Panc1 (cell line): ENCODE measurements at regions not wholly inside any gene's neighbourhood (a gene's known extent, or its start where the extent isn't known, plus 50 kb on each side); places are given as distances from the start of the nearest gene placed in this dataset.

Source experiments
- ATAC-seq: fragments of 200-7000 bp; cut with Tn5 transposase; 2 replicates; pipeline ENCODE4 v1.9.1; 2020; ENCODE audit warnings: mild to moderate bottlenecking, moderate library complexity
- BruUV-seq: library from RNA; stranded (reverse); fragments of 400-500 nt; replicated peaks from 2 replicates; lab custom pipeline; 2021; lab: Mats Ljungman, UMichigan
- CTCF ChIA-PET: fragments of 300-600 bp; sonication (Branson Sonifier 250); formaldehyde crosslinking; loops from one replicate; lab custom pipeline; 2022; ENCODE audit warnings: antibody characterized with exemption; lab: Charles Lee
- POLR2A ChIA-PET: fragments of 300-600 bp; sonication (Branson Sonifier 250); formaldehyde crosslinking; loops from one replicate; lab custom pipeline; 2022; ENCODE audit warnings: antibody characterized with exemption; lab: Charles Lee
- DNase-seq: peaks from one replicate; pipeline ENCODE4 v3.0.0-alpha.2; 2010; ENCODE audit warnings: low read depth, low spot score
- H3K27ac ChIP-seq: 2 replicates; pipeline ENCODE4 v1.5.1; 2011; ENCODE audit warnings: mild to moderate bottlenecking, low read length, inconsistent platforms
- H3K27me3 ChIP-seq: fragments of 200-500 bp; sonication (Bioruptor generic); 2 replicates; pipeline ENCODE4 v1.6.0; 2014; ENCODE audit warnings: low read length, inconsistent platforms; ENCODE audit not compliant: control insufficient read depth, insufficient read depth
- H3K36me3 ChIP-seq: fragments of 200-500 bp; sonication (Bioruptor generic); 2 replicates; pipeline ENCODE4 v1.5.1; 2014; ENCODE audit warnings: inconsistent platforms, mild to moderate bottlenecking, low read length, moderate library complexity; ENCODE audit not compliant: control insufficient read depth, insufficient read depth
- H3K4me1 ChIP-seq: 2 replicates; pipeline ENCODE4 v1.5.1; 2011; ENCODE audit warnings: inconsistent platforms, mild to moderate bottlenecking, low read length, moderate library complexity; ENCODE audit not compliant: control insufficient read depth, insufficient read depth
- H3K4me3 ChIP-seq, 2 experiments: 2 replicates each; pipeline ENCODE4 v1.5.1; 2011 to 2012; ENCODE audit warnings: low read depth in 2 of 2, low read length in 2 of 2, mild to moderate bottlenecking in 2 of 2, inconsistent platforms in 1 of 2, moderate library complexity in 1 of 2
- H3K9me3 ChIP-seq: fragments of 200-500 bp; sonication (Bioruptor generic); 2 replicates; pipeline ENCODE4 v1.5.1; 2014; ENCODE audit warnings: low read depth, mild to moderate bottlenecking, inconsistent platforms, low read length, moderate library complexity; ENCODE audit not compliant: control insufficient read depth, insufficient read depth
- CTCF ChIP-seq: fragments of 450-650 bp; IDR thresholded peaks from 2 replicates; pipeline ENCODE4 v1.5.1; 2017; ENCODE audit warnings: mild to moderate bottlenecking
- POLR2AphosphoS5 ChIP-seq: IDR thresholded peaks from 2 replicates; pipeline ENCODE4 v1.6.1; 2012; ENCODE audit warnings: mild to moderate bottlenecking, low read depth, low read length, moderate library complexity
- REST ChIP-seq, 2 experiments: IDR thresholded peaks; 2 replicates each; pipeline ENCODE4 v1.6.1; 2011 to 2012; ENCODE audit warnings: low read depth in 2 of 2, control low read depth in 1 of 2, low read length in 1 of 2, mild to moderate bottlenecking in 1 of 2, moderate library complexity in 1 of 2; ENCODE audit not compliant: insufficient read depth in 1 of 2
- SIN3A ChIP-seq: IDR thresholded peaks from 2 replicates; pipeline ENCODE4 v1.6.1; 2012; ENCODE audit warnings: low read depth, mild to moderate bottlenecking, low read length, moderate library complexity, borderline replicate concordance; ENCODE audit not compliant: insufficient read depth
- TCF7L2 ChIP-seq: IDR thresholded peaks from 2 replicates; pipeline ENCODE4 v1.6.1; 2011; ENCODE audit warnings: mild to moderate bottlenecking, low read depth, low read length, inconsistent platforms
- in situ Hi-C: cut with HindIII; loops from 2 replicates; pipeline ENCODE4 v1.10.0; 2016; ENCODE audit warnings: low sequenced_read_pairs, low pct_unique_long_range_greater_than_20kb
- intact Hi-C: fragments of 100-400 bp; cut with micrococcal nuclease; formaldehyde crosslinking; loops from one replicate; pipeline ENCODE4 v1.10.0; 2022; ENCODE audit not compliant: unreplicated experiment

DNA sequence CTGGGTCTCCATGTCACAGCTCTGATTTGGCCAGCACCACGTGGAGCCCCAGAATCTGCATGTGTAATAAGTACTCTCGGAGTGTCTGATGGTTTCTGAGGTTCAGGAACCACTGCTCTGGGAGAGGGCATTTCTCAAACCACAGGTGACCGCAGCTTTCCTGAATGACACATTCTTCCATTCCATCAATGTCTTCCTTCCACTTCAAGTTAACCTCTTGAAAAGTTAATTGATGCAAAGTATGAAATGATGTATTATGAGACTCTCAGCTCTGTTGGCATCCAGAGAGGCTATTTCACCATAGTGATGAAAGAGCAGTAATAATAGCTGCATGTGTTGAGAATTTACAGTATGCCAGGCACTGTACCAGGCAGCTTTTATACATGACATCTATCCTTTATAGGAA, 61.3 kb upstream of the CRIM1 start:
- H3K27me3 ChIP-seq = no peaks in the 10 kb centered on the region
- ATAC-seq (no peak), DNase-seq (no peak)
- TF ChIP-seq POLR2AphosphoS5 = no peak
- TF ChIP-seq REST (IDR thresholded peaks at IDR 0.05; ENCODE audit: insufficient read depth in 1 of 2, low read depth in 2 of 2, low read length in 1 of 2) = no peak
- TF ChIP-seq CTCF = no peak
- TF ChIP-seq SIN3A = no peak
- no peak for TF ChIP-seq TCF7L2
- in situ Hi-C loops = no loop called here
- intact Hi-C loops = no loop called here
- no TSS peak for BruUV-seq
- ChIA-PET POLR2A (no interaction called here), CTCF (interaction anchor here (0.7 kb wide), 1 partner anchor 378 kb away, joined by 3 read pairs; no protein-coding TSS in a partner anchor)
- no peak overlapping the region for H3K4me3 ChIP-seq
- H3K27ac ChIP-seq = no peak overlapping the region
- no peaks in the 10 kb centered on the region for H3K36me3 ChIP-seq
- 0 out of 2 replicates have a peak, but pooled peaks cover 2% of the 10 kb centered on the region for H3K4me1 ChIP-seq
- H3K9me3 ChIP-seq = no peaks in the 10 kb centered on the region

DNA sequence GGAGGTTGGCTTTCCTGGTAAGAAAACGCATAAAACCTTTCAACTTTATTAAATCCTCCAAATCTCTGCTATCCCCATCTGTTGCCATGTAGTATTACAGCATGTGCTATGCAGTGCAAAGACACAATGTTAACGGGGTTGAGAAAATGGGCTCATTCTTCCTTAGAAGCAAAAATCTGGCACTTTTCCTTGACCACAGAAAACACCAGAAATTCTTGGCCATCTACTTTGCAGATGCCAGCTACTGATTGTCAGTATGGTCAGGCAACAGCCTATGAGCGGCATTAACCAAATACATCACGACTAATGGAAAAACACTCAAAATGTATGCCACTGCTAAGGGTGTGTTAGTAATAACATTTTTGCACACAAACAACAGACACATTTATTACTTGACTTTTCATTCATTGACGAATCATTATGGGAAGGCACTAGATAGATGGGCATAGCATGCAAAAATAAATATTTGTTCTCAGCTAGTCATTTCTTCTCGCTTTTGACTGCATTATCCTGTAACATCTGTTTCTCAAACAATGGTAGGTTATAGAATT, 65.2 kb upstream of the CRIM1 start:
- DNase-seq (no peak), ATAC-seq (no peak)
- in situ Hi-C loops = no loop called here

More for the DNA sequence above, 65.2 kb upstream of the CRIM1 start:
- ChIA-PET POLR2A (no interaction called here), CTCF (no interaction called here)
- Histone ChIP-seq H3K9me3 (no peaks in the 10 kb centered on the region), H3K27me3 (no peaks in the 10 kb centered on the region), H3K4me1 (no peaks in the 10 kb centered on the region), H3K36me3 (no peaks in the 10 kb centered on the region), H3K27ac (no peak overlapping the region), H3K4me3 (no peak overlapping the region)
- intact Hi-C loops = no loop called here
- no TSS peak for BruUV-seq
- TF ChIP-seq SIN3A (no peak), POLR2AphosphoS5 (no peak), TCF7L2 (no peak), REST (IDR thresholded peaks at IDR 0.05; ENCODE audit: insufficient read depth in 1 of 2, low read depth in 2 of 2, low read length in 1 of 2) (no peak), CTCF (no peak)
